CD4-positive, alpha-beta T cell treated with Interleukin-15 for 4 hours (primary cell): ENCODE measurements at regions not wholly inside any gene's neighbourhood (a gene's known extent, or its start where the extent isn't known, plus 50 kb on each side); places are given as distances from the start of the nearest gene placed in this dataset.
A peak's percentile ranks its signal among the peaks of the same experiment; 100 is the strongest.

ENCODE experiments used
- DNase-seq: peaks from one replicate; pipeline ENCODE4 v3.0.0-alpha.2; 2020; ENCODE audit warnings: low spot score

- DNase-seq: no peak
These were observed 79.6 kb upstream of the UQCRFS1 start for GRCh38 chr19:29292562-29292961.

- no peak for DNase-seq
These were observed 80.3 kb upstream of the UQCRFS1 start for GRCh38 chr19:29293292-29293691.

- DNase-seq: no peak
These were observed 80.9 kb upstream of the UQCRFS1 start for GRCh38 chr19:29293736-29294342.

- no peak for DNase-seq
These were observed 81.4 kb upstream of the UQCRFS1 start for GRCh38 chr19:29294343-29294811.

- no peak for DNase-seq
These were observed 82.3 kb upstream of the UQCRFS1 start for GRCh38 chr19:29295285-29295684.

GRCh38 chr19:29297381-29297780 lies 84.4 kb upstream of the UQCRFS1 start:
- no peak for DNase-seq

GRCh38 chr19:29299416-29300380 lies 86.7 kb upstream of the UQCRFS1 start:
- no peak for DNase-seq

GRCh38 chr19:29302002-29302928 lies 89.3 kb upstream of the UQCRFS1 start:
- DNase-seq: peak; percentile 12

- DNase-seq: no peak
These were observed 90.2 kb upstream of the UQCRFS1 start for GRCh38 chr19:29303069-29303718.

- no peak for DNase-seq
These were observed 90.8 kb upstream of the UQCRFS1 start for GRCh38 chr19:29303719-29304090.

- no peak for DNase-seq
These were observed 92.3 kb upstream of the UQCRFS1 start for GRCh38 chr19:29305268-29305667.

- no peak for DNase-seq
These were observed 96.1 kb upstream of the UQCRFS1 start for GRCh38 chr19:29308977-29309590.

GRCh38 chr19:29309637-29310036 lies 96.7 kb upstream of the UQCRFS1 start:
- DNase-seq: no peak

GRCh38 chr19:29311191-29311790 lies 98.3 kb upstream of the UQCRFS1 start:
- no peak for DNase-seq

- DNase-seq: no peak
These were observed 102.7 kb upstream of the UQCRFS1 start for GRCh38 chr19:29315556-29316190.

GRCh38 chr19:29318581-29318980 lies 105.6 kb upstream of the UQCRFS1 start:
- no peak for DNase-seq

GRCh38 chr19:29320086-29320485 lies 107.1 kb upstream of the UQCRFS1 start:
- DNase-seq: no peak

- DNase-seq: no peak
These were observed 107.7 kb upstream of the UQCRFS1 start for GRCh38 chr19:29320618-29321017.

GRCh38 chr19:29321116-29321515 lies 108.2 kb upstream of the UQCRFS1 start:
- DNase-seq: no peak

- no peak for DNase-seq
These were observed 110.1 kb upstream of the UQCRFS1 start for GRCh38 chr19:29323021-29323430.
